Calu3 (cell line): ENCODE measurements at regions not wholly inside any gene's neighbourhood (a gene's known extent, or its start where the extent isn't known, plus 50 kb on each side); places are given as distances from the start of the nearest gene placed in this dataset.

ENCODE experiments used
- BruUV-seq: library from RNA; stranded (reverse); fragments of 400-500 nt; replicated peaks from 2 replicates; lab custom pipeline; 2021; lab: Mats Ljungman, UMichigan
- CTCF ChIA-PET: fragments of 300-600 bp; sonication (Branson Sonifier 250); formaldehyde crosslinking; loops from one replicate; lab custom pipeline; 2022; ENCODE audit warnings: antibody characterized with exemption; lab: Charles Lee
- DNase-seq: peaks from one replicate; pipeline ENCODE4 v3.0.0; 2022
- H3K27ac Mint-ChIP-seq: one replicate; pipeline ENCODE4 v1.8.0; 2022; ENCODE audit warnings: mixed read lengths; ENCODE audit not compliant: unreplicated experiment
- H3K27me3 Mint-ChIP-seq: one replicate; pipeline ENCODE4 v1.8.0; 2022; ENCODE audit warnings: mixed read lengths; ENCODE audit not compliant: unreplicated experiment
- H3K36me3 Mint-ChIP-seq: one replicate; pipeline ENCODE4 v1.8.0; 2022; ENCODE audit warnings: mild to moderate bottlenecking, moderate library complexity, mixed read lengths; ENCODE audit not compliant: insufficient read depth, unreplicated experiment
- H3K4me1 Mint-ChIP-seq: one replicate; pipeline ENCODE4 v1.8.0; 2022; ENCODE audit warnings: mild to moderate bottlenecking, low read depth, mixed read lengths; ENCODE audit not compliant: unreplicated experiment
- H3K4me3 Mint-ChIP-seq: one replicate; pipeline ENCODE4 v1.8.0; 2022; ENCODE audit warnings: mild to moderate bottlenecking, low read depth, moderate library complexity, mixed read lengths; ENCODE audit not compliant: unreplicated experiment
- H3K9me3 Mint-ChIP-seq: one replicate; pipeline ENCODE4 v1.8.0; 2022; ENCODE audit warnings: low read depth, mixed read lengths; ENCODE audit not compliant: unreplicated experiment
- CTCF ChIP-seq: fragments of 200-600 bp; IDR thresholded peaks from one replicate; pipeline ENCODE4 v1.8.0; 2022; ENCODE audit warnings: antibody characterized with exemption; ENCODE audit not compliant: unreplicated experiment
- intact Hi-C: fragments of 100-400 bp; cut with micrococcal nuclease; formaldehyde crosslinking; loops from one replicate; pipeline ENCODE4 v1.10.0; 2022; ENCODE audit not compliant: unreplicated experiment

GRCh38 chr17:22131740-22132139 lies 439.4 kb downstream of the KCNJ18 start:
- TF ChIP-seq CTCF, result no peak
- intact Hi-C loops, result no loop called here
- Mint-ChIP-seq H3K4me3 (no peak overlapping the region), H3K27me3 (no peaks in the 10 kb centered on the region), H3K27ac (no peak overlapping the region), H3K4me1 (no peaks in the 10 kb centered on the region), H3K36me3 (no peaks in the 10 kb centered on the region), H3K9me3 (peaks cover 18% of the 10 kb centered on the region)
- no peak for DNase-seq
- no TSS peak for BruUV-seq
- CTCF ChIA-PET, result no interaction called here

- no peaks in the 10 kb centered on the region for H3K27me3 Mint-ChIP-seq
- H3K36me3 Mint-ChIP-seq, result no peaks in the 10 kb centered on the region
- no TSS peak for BruUV-seq
- intact Hi-C loops, result no loop called here
- no peak for TF ChIP-seq CTCF
- H3K4me1 Mint-ChIP-seq, result no peaks in the 10 kb centered on the region
- peaks cover 5% of the 10 kb centered on the region for H3K9me3 Mint-ChIP-seq
- CTCF ChIA-PET, result no interaction called here
- no peak overlapping the region for H3K4me3 Mint-ChIP-seq
- H3K27ac Mint-ChIP-seq, result no peak overlapping the region
- DNase-seq, result no peak
Observed at GRCh38 chr17:22138861-22139469, 446.6 kb downstream of the KCNJ18 start.

GRCh38 chr17:22142091-22142490 lies 449.8 kb downstream of the KCNJ18 start:
- no TSS peak for BruUV-seq
- no peaks in the 10 kb centered on the region for H3K4me1 Mint-ChIP-seq
- DNase-seq, result no peak
- H3K9me3 Mint-ChIP-seq, result peaks cover 2% of the 10 kb centered on the region
- no peak for TF ChIP-seq CTCF
- no peaks in the 10 kb centered on the region for H3K27me3 Mint-ChIP-seq
- H3K27ac Mint-ChIP-seq, result no peak overlapping the region
- intact Hi-C loops, result no loop called here
- H3K4me3 Mint-ChIP-seq, result no peak overlapping the region
- CTCF ChIA-PET, result no interaction called here
- H3K36me3 Mint-ChIP-seq, result no peaks in the 10 kb centered on the region

- intact Hi-C loops, result no loop called here
- BruUV-seq, result no TSS peak
- H3K9me3 Mint-ChIP-seq, result peaks cover 3% of the 10 kb centered on the region
- H3K36me3 Mint-ChIP-seq, result no peaks in the 10 kb centered on the region
- no peaks in the 10 kb centered on the region for H3K27me3 Mint-ChIP-seq
- TF ChIP-seq CTCF, result no peak
- no peaks in the 10 kb centered on the region for H3K4me1 Mint-ChIP-seq
- no peak overlapping the region for H3K27ac Mint-ChIP-seq
- no peak overlapping the region for H3K4me3 Mint-ChIP-seq
- CTCF ChIA-PET, result no interaction called here
- no peak for DNase-seq
Observed at GRCh38 chr17:22145605-22146178, 453.4 kb downstream of the KCNJ18 start.
